CD4-positive, alpha-beta T cell treated with Interferon gamma for 1 hour (primary cell): ENCODE measurements at regions not wholly inside any gene's neighbourhood (a gene's known extent, or its start where the extent isn't known, plus 50 kb on each side); places are given as distances from the start of the nearest gene placed in this dataset.
A peak's percentile ranks its signal among the peaks of the same experiment; 100 is the strongest.
"Not testable (repeated sequence)": the region's sequence is repeated elsewhere in the genome, so short reads cannot be mapped to it uniquely, and the experiment has no call there.

Experiments used
- DNase-seq: peaks from one replicate; pipeline ENCODE4 v3.0.0-alpha.2; 2020

- DNase-seq, result no peak
These were observed 207.1 kb downstream of the ACKR3 start for GRCh38 chr2:236776695-236777251.

- no peak for DNase-seq
These were observed 207.8 kb downstream of the ACKR3 start for GRCh38 chr2:236777408-236777807.

- no peak for DNase-seq
These were observed 212.6 kb downstream of the ACKR3 start for GRCh38 chr2:236781933-236782816.

- DNase-seq, result no peak
These were observed 213.3 kb downstream of the ACKR3 start for GRCh38 chr2:236782938-236783337.

- no peak for DNase-seq
These were observed 213.9 kb downstream of the ACKR3 start for GRCh38 chr2:236783417-236784020.

GRCh38 chr2:236785611-236786057 lies 216.0 kb downstream of the ACKR3 start:
- DNase-seq, result no peak

GRCh38 chr2:236786751-236787150 lies 217.1 kb downstream of the ACKR3 start:
- DNase-seq, result no peak

GRCh38 chr2:236787376-236787775 lies 217.8 kb downstream of the ACKR3 start:
- not testable (repeated sequence) for DNase-seq

GRCh38 chr2:236787885-236788284 lies 218.3 kb downstream of the ACKR3 start:
- DNase-seq, result peak; percentile 47

- DNase-seq, result no peak
These were observed 221.3 kb downstream of the ACKR3 start for GRCh38 chr2:236790963-236791362.

GRCh38 chr2:236793023-236794011 lies 223.7 kb downstream of the ACKR3 start:
- DNase-seq, result no peak

- DNase-seq, result no peak
These were observed 224.7 kb downstream of the ACKR3 start for GRCh38 chr2:236794176-236794957.

GRCh38 chr2:236795169-236795860 lies 225.7 kb downstream of the ACKR3 start:
- DNase-seq, result no peak

GRCh38 chr2:236795861-236796219 lies 226.2 kb downstream of the ACKR3 start:
- no peak for DNase-seq

- DNase-seq, result no peak
These were observed 226.6 kb downstream of the ACKR3 start for GRCh38 chr2:236796236-236796635.

- no peak for DNase-seq
These were observed 227.8 kb downstream of the ACKR3 start for GRCh38 chr2:236797411-236797810.

- no peak for DNase-seq
These were observed 228.9 kb downstream of the ACKR3 start for GRCh38 chr2:236798491-236798890.

- no peak for DNase-seq
These were observed 229.9 kb downstream of the ACKR3 start for GRCh38 chr2:236799391-236800026.

GRCh38 chr2:236802862-236803261 lies 233.2 kb downstream of the ACKR3 start:
- DNase-seq, result no peak

GRCh38 chr2:236803621-236804020 lies 234.0 kb downstream of the ACKR3 start:
- no peak for DNase-seq
